ENCODE measurements at regions not wholly inside any gene's neighbourhood (a gene's known extent, or its start where the extent isn't known, plus 50 kb on each side); places are given as distances from the start of the nearest gene placed in this dataset.

DNA sequence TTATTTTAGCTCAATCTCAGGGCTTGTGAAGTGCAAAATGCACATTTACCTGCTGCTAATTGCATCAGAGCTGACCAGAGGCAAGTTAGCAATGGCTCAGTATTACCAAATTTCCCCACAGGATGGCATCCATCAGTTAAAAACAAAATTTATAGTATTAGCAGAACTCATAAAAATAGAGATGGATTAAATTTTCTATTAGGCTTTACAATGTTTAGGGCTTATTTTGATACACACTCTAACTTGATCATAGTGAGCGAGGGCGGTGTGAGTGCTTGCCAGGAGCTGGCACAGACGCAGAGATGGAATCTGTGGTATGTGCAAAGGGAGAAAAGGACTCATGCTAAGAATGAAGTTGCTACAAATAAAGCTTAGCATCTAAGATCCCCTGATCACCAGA, 241.0 kb downstream of the NSUN3 start:
- TF ChIP-seq, protein P1, sequence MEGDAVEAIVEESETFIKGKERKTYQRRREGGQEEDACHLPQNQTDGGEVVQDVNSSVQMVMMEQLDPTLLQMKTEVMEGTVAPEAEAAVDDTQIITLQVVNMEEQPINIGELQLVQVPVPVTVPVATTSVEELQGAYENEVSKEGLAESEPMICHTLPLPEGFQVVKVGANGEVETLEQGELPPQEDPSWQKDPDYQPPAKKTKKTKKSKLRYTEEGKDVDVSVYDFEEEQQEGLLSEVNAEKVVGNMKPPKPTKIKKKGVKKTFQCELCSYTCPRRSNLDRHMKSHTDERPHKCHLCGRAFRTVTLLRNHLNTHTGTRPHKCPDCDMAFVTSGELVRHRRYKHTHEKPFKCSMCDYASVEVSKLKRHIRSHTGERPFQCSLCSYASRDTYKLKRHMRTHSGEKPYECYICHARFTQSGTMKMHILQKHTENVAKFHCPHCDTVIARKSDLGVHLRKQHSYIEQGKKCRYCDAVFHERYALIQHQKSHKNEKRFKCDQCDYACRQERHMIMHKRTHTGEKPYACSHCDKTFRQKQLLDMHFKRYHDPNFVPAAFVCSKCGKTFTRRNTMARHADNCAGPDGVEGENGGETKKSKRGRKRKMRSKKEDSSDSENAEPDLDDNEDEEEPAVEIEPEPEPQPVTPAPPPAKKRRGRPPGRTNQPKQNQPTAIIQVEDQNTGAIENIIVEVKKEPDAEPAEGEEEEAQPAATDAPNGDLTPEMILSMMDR (IDR thresholded peaks at IDR 0.05; ENCODE audit: low read depth, low read length), result no peak
- no peak for DNase-seq (ENCODE audit: extremely low read depth, low read depth)

DNA sequence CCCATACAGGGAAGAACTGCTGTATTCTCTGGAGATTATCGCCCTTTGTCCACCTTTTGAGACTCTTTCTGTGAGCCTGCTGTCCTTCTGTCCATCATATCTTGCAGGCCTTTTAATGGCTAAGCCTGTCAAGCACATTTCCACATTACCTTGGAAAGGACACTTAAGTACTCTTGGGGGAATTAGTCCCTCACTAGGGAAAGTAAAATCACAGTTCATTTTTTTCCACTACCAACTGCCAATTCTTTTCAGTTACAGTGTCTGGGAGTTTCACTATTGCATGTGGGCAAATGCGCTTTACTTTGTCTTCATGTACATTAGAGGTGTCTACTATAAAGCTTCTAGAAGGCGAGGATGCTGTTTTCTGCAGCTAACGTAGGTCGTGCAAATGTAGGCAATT, 242.1 kb downstream of the NSUN3 start:
- TF ChIP-seq, protein P1 (IDR thresholded peaks at IDR 0.05; ENCODE audit: low read depth, low read length), result no peak
- no peak for DNase-seq (ENCODE audit: extremely low read depth, low read depth)

DNA sequence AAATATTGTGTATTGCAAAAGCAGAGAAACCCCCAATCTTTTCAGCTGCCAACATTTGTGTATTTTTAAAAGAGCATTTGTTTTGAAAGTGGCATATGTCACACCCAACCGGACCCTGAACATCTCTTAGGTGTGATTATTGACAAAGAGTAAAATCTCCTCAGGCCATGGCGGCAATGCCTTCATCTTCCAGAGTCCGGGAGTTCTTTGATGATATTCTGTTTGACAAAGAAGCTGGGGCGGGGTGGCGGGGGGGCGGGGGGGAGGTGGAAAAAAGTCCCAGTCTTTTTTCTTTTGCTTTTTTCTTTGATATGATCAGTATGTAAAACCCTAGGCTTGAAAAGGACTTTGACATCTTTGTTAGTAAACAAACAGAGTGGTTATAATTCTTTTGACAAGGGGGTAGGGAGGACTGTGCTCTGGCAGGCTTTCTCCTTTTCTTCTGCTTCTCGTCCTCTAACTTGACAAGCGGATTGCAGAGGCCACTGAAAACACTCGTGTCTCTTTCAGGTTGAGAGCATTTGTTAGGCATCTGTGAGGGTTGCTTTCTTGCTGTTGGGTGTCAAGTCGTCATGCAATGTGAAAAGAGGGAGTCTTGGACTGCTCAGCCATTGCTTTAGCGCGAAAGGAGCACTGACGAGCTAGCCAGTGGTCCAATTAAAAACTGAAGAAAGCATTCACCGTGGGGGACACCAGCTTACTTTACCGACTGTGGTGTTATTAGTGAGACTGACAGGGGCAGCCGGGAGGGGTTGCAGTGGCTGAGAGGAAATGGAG, 243.2 kb downstream of the NSUN3 start:
- TF ChIP-seq, protein P1 (IDR thresholded peaks at IDR 0.05; ENCODE audit: low read depth, low read length), result no peak

DNA sequence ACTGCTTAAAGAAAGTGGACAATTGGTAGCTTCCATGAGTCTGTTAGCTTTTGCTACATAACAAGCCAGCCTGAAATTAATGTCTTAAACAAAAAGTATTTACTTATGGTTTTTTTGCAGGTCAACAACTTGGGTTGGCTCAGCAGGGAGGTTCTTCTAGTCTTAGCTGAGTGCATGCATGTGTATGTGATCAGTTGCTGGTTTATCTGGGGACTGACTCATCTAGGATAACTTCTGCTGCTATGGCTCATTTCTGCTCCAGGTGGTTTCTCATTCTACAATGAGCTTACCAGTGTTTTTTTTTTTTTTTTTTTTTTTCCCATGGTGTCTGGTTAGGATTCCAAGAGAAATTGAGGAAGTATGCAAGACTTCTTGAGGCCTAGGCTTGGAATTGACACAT, 244.7 kb downstream of the NSUN3 start:
- TF ChIP-seq, protein P1 (IDR thresholded peaks at IDR 0.05; ENCODE audit: low read depth, low read length), result no peak
- DNase-seq (ENCODE audit: extremely low read depth, low read depth), result no peak

More for the DNA sequence above, 243.2 kb downstream of the NSUN3 start:
- DNase-seq (ENCODE audit: extremely low read depth, low read depth), result no peak

DNA sequence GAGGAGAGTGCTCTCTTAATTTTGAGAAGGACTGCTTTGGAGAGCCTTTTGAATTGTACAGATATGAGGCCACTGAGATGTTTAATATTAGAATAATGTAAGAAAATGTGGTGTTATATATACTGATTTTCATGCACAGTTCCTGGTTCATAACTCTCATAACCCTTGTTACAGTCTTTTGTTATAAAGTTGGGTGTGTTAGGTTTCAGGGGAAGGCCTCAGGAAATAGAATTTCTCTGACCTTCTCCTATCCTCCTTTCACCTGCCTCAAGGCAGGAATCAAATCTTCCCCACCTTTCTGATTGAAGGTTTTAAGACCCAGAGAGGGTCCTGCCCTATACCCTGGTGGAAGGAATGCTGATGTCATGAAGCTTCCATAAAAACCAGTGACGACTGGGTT, 245.9 kb downstream of the NSUN3 start:
- TF ChIP-seq, protein P1 (IDR thresholded peaks at IDR 0.05; ENCODE audit: low read depth, low read length), result no peak
- no peak for DNase-seq (ENCODE audit: extremely low read depth, low read depth)

DNA sequence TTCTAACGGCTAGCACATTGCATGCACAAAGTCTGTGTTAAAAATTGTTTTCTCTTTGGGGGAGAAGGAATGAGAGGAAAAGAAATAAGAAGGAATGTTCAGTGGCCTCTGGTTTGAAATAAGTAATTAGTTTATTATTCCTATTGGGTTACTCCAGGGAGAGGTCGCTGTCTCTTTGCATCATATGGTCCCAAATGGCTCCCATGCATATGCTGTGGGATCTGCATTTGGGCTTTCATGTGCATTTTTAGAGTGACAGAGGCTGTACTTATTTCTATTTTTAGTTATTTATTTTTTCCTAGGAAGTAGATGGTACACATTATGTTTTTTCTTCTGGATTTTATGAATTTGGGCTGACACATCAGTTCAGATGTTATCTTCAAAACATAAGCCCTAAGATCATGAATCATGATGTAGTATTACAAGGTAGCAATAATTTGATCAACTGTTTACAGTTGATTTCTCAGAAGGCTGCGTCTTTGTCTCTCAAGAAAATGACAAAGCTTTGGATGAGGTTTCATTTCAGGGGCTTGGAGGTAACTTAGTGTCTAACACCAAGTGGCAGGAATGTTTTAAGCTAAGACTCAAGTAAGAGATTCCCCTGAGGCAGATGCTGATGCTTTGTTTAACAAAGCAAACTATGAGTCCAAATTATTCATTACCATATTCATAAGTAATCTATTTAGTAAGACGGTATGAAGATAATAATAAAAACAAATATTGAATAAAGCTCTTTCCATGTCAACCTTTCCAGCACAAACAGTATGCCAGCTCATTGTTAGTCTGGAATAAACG, 247.7 kb downstream of the NSUN3 start:
- TF ChIP-seq, protein P1 (IDR thresholded peaks at IDR 0.05; ENCODE audit: low read depth, low read length), result no peak
- no peak for DNase-seq (ENCODE audit: extremely low read depth, low read depth)

DNA sequence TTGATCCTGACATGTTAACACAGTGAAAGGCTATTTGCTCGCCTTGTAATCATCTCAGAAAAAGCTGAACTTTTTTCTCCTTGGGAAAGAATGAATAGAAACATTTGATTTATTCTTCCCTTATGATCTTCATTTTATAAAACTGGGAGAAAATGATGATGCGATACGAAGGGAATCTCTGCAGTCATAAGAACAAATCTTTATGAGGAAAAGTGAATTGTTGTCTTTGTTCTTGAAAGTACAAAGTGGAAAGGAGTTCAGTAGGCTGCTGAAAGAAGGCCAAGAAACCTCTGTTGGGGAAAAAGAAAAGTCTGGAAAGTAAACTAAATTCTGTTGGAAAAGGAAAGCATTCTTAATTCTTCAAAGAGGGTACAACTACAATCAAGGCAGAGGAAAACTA, 248.8 kb downstream of the NSUN3 start:
- TF ChIP-seq, protein P1 (IDR thresholded peaks at IDR 0.05; ENCODE audit: low read depth, low read length), result no peak
- DNase-seq (ENCODE audit: extremely low read depth, low read depth), result no peak

Data from AG09319 (cell line).